ENCODE measurements at regions not wholly inside any gene's neighbourhood (a gene's known extent, or its start where the extent isn't known, plus 50 kb on each side); places are given as distances from the start of the nearest gene placed in this dataset.

DNA sequence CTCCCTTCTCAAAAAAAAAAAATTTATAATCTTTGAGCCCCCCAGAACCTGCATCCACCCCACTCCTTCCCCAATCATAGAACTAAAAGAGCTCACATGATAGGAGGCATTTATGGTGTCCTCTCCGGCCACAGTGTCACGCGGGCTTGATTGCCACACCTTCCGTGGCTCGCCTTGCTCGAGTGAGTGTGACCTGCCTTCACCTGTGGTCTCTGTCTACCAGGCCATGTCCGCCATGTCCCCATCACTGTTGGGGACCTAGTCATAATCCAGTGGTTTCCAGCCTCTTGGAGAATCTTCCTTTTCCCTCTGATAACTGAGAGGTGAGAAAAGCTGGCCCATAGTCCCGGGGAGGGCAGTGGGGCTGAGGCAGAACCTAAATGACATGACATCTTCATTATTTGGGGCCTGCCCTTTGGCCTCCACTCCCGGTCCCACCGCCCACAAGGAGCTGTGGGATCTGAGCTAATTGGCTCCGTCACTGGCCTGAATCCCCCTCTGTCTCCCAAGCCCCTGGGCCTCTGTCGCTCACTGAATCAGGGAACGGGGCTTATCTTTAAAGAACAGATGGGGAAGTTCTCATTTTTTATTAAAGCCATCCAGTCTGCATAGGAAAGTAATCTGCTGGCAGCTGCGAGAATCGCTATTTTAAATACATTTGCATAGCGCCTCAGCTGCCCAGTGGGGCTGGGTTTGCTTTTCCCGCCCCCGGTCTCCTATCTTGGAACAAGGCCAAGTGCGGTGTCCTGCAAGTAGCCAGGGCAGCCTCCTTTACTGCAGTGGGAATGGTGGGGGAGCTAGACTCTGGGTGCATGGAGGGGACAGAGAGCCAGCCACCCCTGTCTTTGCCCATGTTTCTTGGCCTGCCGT lies 197.6 kb upstream of the PMEPA1 start:
- peaks cover 0 to 5% (median 0%) of the 10 kb centered on the region in 4 donors for H3K27me3 ChIP-seq
- no peak overlapping the region for H3K27ac ChIP-seq (replicated peaks in 1 of 4)
- intact Hi-C loops (cut with DNase I), result no loop called here
- no peak for DNase-seq (ENCODE audit: extremely low spot score)
- no peaks in the 10 kb centered on the region for H3K9me3 ChIP-seq
- H3K4me1 ChIP-seq, result peaks cover 0 to 3% (median 0%) of the 10 kb centered on the region in 4 donors
- WGBS, result 75% methylated on average over 20 of the region's 20 CpGs
- TF ChIP-seq POLR2A (IDR thresholded peaks at IDR 0.05; ENCODE audit: low read depth) (no peak), EP300 (IDR thresholded peaks at IDR 0.05) (no peak)
- H3K4me3 ChIP-seq, result no peak overlapping the region
- H3K36me3 ChIP-seq, result no peaks in the 10 kb centered on the region

DNA sequence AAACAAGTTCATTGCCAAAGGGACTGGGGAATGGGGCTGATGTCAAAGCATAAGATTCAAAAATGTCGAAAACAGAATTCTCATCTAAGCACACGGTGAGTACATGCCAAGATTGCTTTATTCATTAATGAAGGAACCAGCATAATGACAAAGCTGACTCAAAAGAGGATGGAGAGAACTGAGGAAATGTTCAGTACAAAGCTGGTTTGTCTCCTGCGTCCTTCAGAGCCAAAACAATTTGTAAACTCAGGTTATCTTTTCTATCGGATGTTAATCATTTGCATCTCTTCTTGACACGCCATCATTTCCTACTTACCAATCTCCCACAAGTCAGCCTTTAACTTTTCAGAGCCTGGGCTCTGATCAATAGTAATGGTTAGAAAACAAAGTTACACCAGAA lies 195.6 kb upstream of the PMEPA1 start:
- no peak overlapping the region for H3K27ac ChIP-seq (replicated peaks in 1 of 4)
- TF ChIP-seq, protein P1, sequence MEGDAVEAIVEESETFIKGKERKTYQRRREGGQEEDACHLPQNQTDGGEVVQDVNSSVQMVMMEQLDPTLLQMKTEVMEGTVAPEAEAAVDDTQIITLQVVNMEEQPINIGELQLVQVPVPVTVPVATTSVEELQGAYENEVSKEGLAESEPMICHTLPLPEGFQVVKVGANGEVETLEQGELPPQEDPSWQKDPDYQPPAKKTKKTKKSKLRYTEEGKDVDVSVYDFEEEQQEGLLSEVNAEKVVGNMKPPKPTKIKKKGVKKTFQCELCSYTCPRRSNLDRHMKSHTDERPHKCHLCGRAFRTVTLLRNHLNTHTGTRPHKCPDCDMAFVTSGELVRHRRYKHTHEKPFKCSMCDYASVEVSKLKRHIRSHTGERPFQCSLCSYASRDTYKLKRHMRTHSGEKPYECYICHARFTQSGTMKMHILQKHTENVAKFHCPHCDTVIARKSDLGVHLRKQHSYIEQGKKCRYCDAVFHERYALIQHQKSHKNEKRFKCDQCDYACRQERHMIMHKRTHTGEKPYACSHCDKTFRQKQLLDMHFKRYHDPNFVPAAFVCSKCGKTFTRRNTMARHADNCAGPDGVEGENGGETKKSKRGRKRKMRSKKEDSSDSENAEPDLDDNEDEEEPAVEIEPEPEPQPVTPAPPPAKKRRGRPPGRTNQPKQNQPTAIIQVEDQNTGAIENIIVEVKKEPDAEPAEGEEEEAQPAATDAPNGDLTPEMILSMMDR (IDR thresholded peaks at IDR 0.05), result no peak
- no peak for TF ChIP-seq POLR2AphosphoS5 (IDR thresholded peaks at IDR 0.05)
- TF ChIP-seq EP300 (IDR thresholded peaks at IDR 0.05), result no peak
- no peak for TF ChIP-seq POLR2A (IDR thresholded peaks at IDR 0.05; ENCODE audit: low read depth)
- no peak for DNase-seq (ENCODE audit: extremely low spot score)
- peaks cover 0 to 2% (median 0%) of the 10 kb centered on the region in 4 donors for H3K27me3 ChIP-seq
- no peak overlapping the region for H3K4me3 ChIP-seq
- H3K9me3 ChIP-seq, result no peaks in the 10 kb centered on the region
- H3K4me1 ChIP-seq, result no peaks in the 10 kb centered on the region
- no peaks in the 10 kb centered on the region for H3K36me3 ChIP-seq
- WGBS, result 87% methylated on average over 5 of the region's 5 CpGs
- intact Hi-C loops (cut with DNase I), result no loop called here

DNA sequence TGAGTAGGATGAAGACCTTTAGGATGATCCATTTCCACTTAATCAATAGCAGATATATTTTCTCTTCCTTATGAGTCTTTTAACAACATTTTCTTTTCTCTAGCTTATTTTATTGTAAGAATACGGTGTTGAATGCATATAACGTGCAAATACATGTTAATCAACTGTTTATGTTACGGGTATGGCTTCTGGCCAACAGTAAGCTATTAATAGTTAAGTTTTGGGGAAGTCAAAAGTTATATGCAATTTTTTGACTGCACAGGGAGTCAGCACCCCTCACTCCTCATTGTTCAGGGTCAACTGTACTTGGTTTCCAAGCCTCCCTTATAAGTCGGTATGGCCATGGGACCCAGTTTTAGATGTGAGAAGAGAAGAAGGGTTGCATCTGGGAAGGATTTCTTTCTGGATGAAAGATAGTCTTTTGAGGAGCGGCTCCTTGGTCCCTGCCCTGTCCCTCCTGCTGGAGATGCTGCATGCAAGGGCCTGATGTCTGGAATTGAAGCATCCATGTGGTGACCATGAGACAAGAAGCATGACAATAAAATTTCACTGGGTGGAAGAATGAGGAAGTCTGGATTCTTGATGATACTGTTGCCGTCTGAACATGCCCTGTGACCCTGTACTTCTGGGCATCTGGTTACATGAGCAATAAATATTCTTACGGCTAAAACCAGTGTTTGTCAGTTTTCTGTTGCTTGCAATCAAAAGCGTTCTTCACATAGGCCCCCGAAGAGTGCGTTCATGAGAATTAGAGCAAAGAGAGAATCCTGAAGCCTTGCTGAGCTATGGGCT lies 194.7 kb upstream of the PMEPA1 start:
- H3K9me3 ChIP-seq, result no peaks in the 10 kb centered on the region
- no peak overlapping the region for H3K4me3 ChIP-seq
- intact Hi-C loops (cut with DNase I), result no loop called here
- no peaks in the 10 kb centered on the region for H3K4me1 ChIP-seq
- no peaks in the 10 kb centered on the region for H3K36me3 ChIP-seq
- no peak for DNase-seq (ENCODE audit: extremely low spot score)
- H3K27me3 ChIP-seq, result peaks cover 0 to 7% (median 0%) of the 10 kb centered on the region in 4 donors
- TF ChIP-seq EP300 (IDR thresholded peaks at IDR 0.05), result no peak
- H3K27ac ChIP-seq (replicated peaks in 1 of 4), result no peak overlapping the region
- 81% methylated on average over 10 of the region's 10 CpGs for WGBS

DNA sequence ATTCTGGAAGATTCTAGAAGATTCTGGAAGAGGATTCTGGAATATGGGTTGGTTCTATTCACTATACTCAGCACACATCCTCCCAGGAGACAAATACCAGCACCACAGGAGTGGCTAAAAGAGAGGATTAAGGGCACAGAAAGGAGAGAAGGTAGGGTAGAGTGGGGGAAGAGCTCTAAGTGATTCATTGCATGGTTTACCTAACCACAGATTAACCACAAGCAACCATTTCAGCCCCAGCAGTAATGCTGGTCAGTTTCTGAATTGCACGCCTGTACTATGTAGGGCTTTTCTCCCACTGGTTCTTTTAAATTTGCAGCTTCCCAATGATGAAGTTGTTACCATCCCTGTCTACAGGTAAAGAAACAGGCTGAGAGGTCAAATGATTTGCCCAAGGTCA lies 192.7 kb upstream of the PMEPA1 start:
- Histone ChIP-seq H3K36me3 (no peaks in the 10 kb centered on the region), H3K4me3 (no peak overlapping the region), H3K9me3 (no peaks in the 10 kb centered on the region), H3K4me1 (no peaks in the 10 kb centered on the region), H3K27ac (replicated peaks in 1 of 4) (no peak overlapping the region), H3K27me3 (peaks cover 0 to 7% (median 0%) of the 10 kb centered on the region in 4 donors)
- TF ChIP-seq, protein P1 (IDR thresholded peaks at IDR 0.05), result no peak
- TF ChIP-seq POLR2AphosphoS5 (IDR thresholded peaks at IDR 0.05), result no peak
- TF ChIP-seq POLR2A (IDR thresholded peaks at IDR 0.05; ENCODE audit: low read depth), result no peak
- TF ChIP-seq EP300 (IDR thresholded peaks at IDR 0.05), result no peak
- intact Hi-C loops (cut with DNase I), result no loop called here
- 93% methylated on average over 1 of the region's 1 CpG for WGBS
- DNase-seq (ENCODE audit: extremely low spot score), result no peak

DNA sequence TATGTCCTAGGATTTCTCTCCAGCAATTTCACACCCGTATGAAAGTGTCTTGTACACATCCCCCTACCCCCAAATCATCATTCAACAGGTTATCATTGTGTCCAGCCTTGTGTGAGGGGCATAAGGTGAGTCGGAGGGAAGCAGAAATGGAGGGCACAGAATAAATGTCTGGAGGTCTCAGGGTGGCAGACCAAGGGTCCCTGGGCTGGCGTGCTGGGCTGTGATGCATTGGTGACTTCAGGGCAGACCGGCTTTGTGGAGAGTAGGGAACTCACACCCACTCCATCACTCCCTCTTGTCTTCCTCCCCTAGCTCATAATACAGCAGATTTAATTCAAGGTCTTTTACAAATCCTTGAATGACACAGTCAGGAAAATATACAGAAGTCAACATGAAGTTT lies 191.7 kb upstream of the PMEPA1 start:
- intact Hi-C loops (cut with DNase I), result no loop called here
- 87% methylated on average over 4 of the region's 4 CpGs for WGBS
- Histone ChIP-seq H3K9me3 (no peaks in the 10 kb centered on the region), H3K36me3 (no peaks in the 10 kb centered on the region), H3K27ac (replicated peaks in 1 of 4) (no peak overlapping the region), H3K4me3 (no peak overlapping the region), H3K27me3 (peaks cover 0 to 7% (median 0%) of the 10 kb centered on the region in 4 donors), H3K4me1 (no peaks in the 10 kb centered on the region)
- DNase-seq (ENCODE audit: extremely low spot score), result no peak
- no peak for TF ChIP-seq POLR2AphosphoS5 (IDR thresholded peaks at IDR 0.05)
- TF ChIP-seq, protein P1 (IDR thresholded peaks at IDR 0.05), result no peak
- TF ChIP-seq EP300 (IDR thresholded peaks at IDR 0.05), result no peak
